Activated naive CD4-positive, alpha-beta T cell treated with anti-CD3 and anti-CD28 coated beads for 36 hours (primary cell): ENCODE measurements at regions not wholly inside any gene's neighbourhood (a gene's known extent, or its start where the extent isn't known, plus 50 kb on each side); places are given as distances from the start of the nearest gene placed in this dataset.

ENCODE experiments used
- CTCF ChIA-PET: fragments of 350-600 bp; sonication (Branson Sonifier 250); formaldehyde crosslinking; loops from one replicate; lab custom pipeline; 2021; ENCODE audit warnings: antibody characterized with exemption; lab: Charles Lee
- DNase-seq: peaks from one replicate; pipeline ENCODE4 v3.0.0-alpha.2; 2020
- H3K27ac Mint-ChIP-seq: one replicate; pipeline ENCODE4 v1.8.0; 2021; ENCODE audit warnings: mild to moderate bottlenecking, mixed read lengths
- H3K27me3 Mint-ChIP-seq: one replicate; pipeline ENCODE4 v1.8.0; 2021; ENCODE audit warnings: low read depth, mixed read lengths
- H3K36me3 Mint-ChIP-seq: one replicate; pipeline ENCODE4 v1.8.0; 2021; ENCODE audit warnings: low read depth, mixed read lengths
- H3K4me1 Mint-ChIP-seq: one replicate; pipeline ENCODE4 v1.8.0; 2021; ENCODE audit warnings: low read depth, mixed read lengths
- H3K4me3 Mint-ChIP-seq: one replicate; pipeline ENCODE4 v1.8.0; 2021; ENCODE audit warnings: mild to moderate bottlenecking, moderate library complexity, mixed read lengths
- H3K9me3 Mint-ChIP-seq: one replicate; pipeline ENCODE4 v1.8.0; 2021; ENCODE audit warnings: mixed read lengths
- intact Hi-C: fragments of 100-400 bp; cut with micrococcal nuclease; formaldehyde crosslinking; loops from one replicate; pipeline ENCODE4 v1.15.1; 2023

DNA sequence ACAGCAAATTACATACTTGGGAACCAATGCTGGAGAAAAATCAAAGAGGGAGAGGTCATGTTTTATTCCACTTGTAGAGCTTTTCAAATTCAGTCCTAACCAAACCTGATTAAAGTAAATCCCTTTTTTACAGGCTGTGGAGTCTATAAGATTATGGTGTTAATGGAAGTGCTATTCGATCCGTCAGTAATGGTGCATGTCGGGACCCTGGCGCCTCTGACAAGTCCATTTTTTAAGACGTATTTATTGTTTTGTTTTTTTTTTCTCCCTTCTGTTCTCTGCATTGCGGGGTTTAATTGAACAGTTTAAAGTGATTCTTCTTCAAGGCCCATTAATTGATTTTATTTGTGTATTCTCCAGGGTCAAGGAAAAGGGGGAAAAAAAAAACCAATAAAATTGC is 725.9 kb downstream of the TUSC7 start:
- CTCF ChIA-PET = interaction anchor here (0.6 kb wide), 1 partner anchor 18 kb away, joined by 3 read pairs; no protein-coding TSS in a partner anchor
- DNase-seq = no peak
- Mint-ChIP-seq H3K4me3 (no peak overlapping the region), H3K27ac (no peak overlapping the region), H3K4me1 (no peaks in the 10 kb centered on the region), H3K36me3 (no peaks in the 10 kb centered on the region), H3K9me3 (no peaks in the 10 kb centered on the region), H3K27me3 (no peaks in the 10 kb centered on the region)
- intact Hi-C loops = no loop called here

DNA sequence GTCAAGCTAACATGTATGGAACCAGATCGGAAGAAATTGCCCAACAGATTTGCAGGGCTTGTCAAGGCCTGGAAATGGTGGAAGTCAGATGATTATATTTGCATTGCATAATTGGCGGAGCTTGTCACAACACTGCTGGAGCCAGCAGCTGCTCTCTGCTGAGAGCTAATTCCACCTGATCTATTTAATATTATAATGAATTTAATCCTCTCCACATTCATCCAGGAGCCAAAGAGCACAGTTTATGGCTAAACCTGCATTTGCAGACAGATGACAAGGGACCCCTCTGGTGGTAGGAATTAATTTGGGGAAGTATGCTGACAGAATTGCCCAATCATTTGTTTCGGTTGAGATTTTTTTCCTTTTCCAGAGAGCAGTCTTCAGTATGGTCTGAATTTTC is 730.2 kb downstream of the TUSC7 start:
- intact Hi-C loops = no loop called here
- H3K36me3 Mint-ChIP-seq = no peaks in the 10 kb centered on the region
- H3K4me1 Mint-ChIP-seq = no peaks in the 10 kb centered on the region
- no peaks in the 10 kb centered on the region for H3K9me3 Mint-ChIP-seq
- H3K27ac Mint-ChIP-seq = no peak overlapping the region
- no peaks in the 10 kb centered on the region for H3K27me3 Mint-ChIP-seq
- DNase-seq = no peak
- H3K4me3 Mint-ChIP-seq = no peak overlapping the region
- CTCF ChIA-PET = no interaction called here

DNA sequence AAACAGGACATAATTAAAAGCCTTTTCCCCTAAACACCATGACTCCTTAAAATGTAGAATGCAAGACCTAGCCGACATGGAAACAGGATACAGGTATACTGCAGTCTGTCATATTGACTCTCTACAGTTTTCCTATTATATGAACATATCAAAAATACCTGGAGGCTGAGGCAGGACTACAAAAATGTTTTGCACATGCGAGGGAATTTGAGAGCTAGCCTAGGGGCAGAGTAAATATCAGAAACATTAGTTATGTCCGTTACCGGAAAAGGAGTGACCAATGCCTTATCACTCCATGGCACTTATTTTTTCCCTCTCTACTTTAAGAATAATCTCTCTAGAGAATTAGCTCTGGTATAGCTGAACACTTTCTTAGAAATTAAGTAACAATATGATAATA is 732.3 kb downstream of the TUSC7 start:
- CTCF ChIA-PET = no interaction called here
- Mint-ChIP-seq H3K9me3 (no peaks in the 10 kb centered on the region), H3K4me1 (no peaks in the 10 kb centered on the region), H3K4me3 (no peak overlapping the region), H3K27me3 (no peaks in the 10 kb centered on the region), H3K36me3 (no peaks in the 10 kb centered on the region), H3K27ac (no peak overlapping the region)
- intact Hi-C loops = no loop called here
- DNase-seq = no peak

DNA sequence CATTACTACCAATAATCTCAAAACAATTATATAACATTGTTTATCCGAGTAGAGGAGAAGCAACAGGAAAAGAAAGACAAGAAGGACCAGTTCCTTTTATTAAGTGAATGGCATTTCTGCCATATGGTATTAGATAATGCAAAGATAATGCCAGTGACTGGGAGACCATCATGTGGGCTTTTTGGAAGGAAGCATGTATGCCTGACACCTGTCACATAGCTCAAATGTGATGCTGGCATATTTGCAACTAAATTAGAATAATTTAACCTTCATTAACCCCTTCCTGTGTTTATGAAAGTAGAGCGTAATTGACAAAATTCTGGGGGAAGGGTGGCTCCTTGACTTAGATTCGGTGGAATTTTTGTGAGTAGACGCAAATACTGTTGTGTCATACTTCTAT is 733.0 kb downstream of the TUSC7 start:
- no peaks in the 10 kb centered on the region for H3K36me3 Mint-ChIP-seq
- no peak overlapping the region for H3K27ac Mint-ChIP-seq
- no peaks in the 10 kb centered on the region for H3K27me3 Mint-ChIP-seq
- H3K4me3 Mint-ChIP-seq = no peak overlapping the region
- no peak for DNase-seq
- CTCF ChIA-PET = no interaction called here
- H3K9me3 Mint-ChIP-seq = no peaks in the 10 kb centered on the region
- no peaks in the 10 kb centered on the region for H3K4me1 Mint-ChIP-seq
- intact Hi-C loops = no loop called here

DNA sequence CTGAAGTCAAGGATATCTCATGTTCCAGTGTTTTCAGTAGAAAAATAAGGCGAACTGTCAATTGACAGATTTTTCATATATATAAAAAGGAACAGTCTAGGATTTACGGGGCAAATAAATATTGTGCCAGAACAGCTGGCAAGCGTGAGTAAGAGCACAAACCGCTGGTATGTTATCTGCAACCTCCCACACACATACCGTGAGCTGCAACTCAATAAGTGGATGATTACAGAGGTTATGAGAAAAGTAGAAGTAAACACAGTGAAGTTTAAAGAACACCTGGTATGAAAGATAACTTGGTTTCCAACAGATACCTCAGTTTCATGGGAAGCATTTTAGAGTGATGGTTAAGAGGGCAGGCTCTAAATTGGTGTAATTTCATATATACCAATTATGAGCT is 733.4 kb downstream of the TUSC7 start:
- CTCF ChIA-PET = no interaction called here
- no peak overlapping the region for H3K4me3 Mint-ChIP-seq
- no peak overlapping the region for H3K27ac Mint-ChIP-seq
- no peaks in the 10 kb centered on the region for H3K27me3 Mint-ChIP-seq
- H3K4me1 Mint-ChIP-seq = no peaks in the 10 kb centered on the region
- no peaks in the 10 kb centered on the region for H3K9me3 Mint-ChIP-seq
- H3K36me3 Mint-ChIP-seq = no peaks in the 10 kb centered on the region
- intact Hi-C loops = no loop called here
- no peak for DNase-seq

DNA sequence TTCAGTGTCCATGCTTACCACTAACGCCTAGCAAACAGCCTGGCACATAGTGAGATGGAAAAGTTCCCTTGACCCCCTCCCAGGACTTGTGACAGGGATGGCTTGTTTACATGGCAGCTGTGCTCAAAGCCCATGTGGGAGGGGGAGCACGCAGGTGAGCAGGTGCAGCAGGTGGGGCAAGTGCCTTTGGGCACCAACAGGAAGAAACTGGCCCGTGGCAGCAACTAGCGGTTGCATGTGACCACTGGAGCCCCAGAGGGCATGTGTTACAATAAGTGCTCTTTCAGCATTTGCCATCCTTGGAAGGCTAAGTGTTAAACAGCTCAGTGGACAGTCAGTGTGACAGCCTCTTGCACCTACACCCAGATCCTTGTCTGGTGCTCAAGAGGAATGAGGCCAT is 734.6 kb downstream of the TUSC7 start:
- DNase-seq = no peak
- no peaks in the 10 kb centered on the region for H3K9me3 Mint-ChIP-seq
- H3K36me3 Mint-ChIP-seq = no peaks in the 10 kb centered on the region
- H3K4me3 Mint-ChIP-seq = no peak overlapping the region
- no peaks in the 10 kb centered on the region for H3K27me3 Mint-ChIP-seq
- no peaks in the 10 kb centered on the region for H3K4me1 Mint-ChIP-seq
- CTCF ChIA-PET = no interaction called here
- H3K27ac Mint-ChIP-seq = no peak overlapping the region
- intact Hi-C loops = no loop called here

DNA sequence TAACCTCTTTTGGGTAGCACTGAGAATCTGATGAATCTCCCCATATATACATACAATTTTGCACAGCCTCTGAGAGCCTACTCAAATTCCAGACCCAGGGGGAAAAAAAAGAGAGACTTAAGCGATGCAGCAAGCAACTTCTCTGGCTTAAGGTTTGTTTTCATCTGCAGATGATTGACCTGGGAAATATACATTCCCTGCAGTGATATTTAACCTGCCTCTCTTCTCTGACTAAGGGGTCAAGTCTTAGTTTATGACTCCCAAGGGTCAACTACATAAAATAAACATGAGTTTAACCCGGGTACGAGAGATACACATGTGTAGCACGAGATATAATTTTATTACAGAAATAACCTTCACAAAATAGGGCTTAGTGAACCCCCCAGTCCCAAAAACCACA is 737.8 kb downstream of the TUSC7 start:
- Mint-ChIP-seq H3K4me1 (no peaks in the 10 kb centered on the region), H3K27me3 (no peaks in the 10 kb centered on the region), H3K36me3 (no peaks in the 10 kb centered on the region), H3K9me3 (no peaks in the 10 kb centered on the region), H3K4me3 (no peak overlapping the region), H3K27ac (no peak overlapping the region)
- intact Hi-C loops = no loop called here
- DNase-seq = no peak
- CTCF ChIA-PET = no interaction called here

DNA sequence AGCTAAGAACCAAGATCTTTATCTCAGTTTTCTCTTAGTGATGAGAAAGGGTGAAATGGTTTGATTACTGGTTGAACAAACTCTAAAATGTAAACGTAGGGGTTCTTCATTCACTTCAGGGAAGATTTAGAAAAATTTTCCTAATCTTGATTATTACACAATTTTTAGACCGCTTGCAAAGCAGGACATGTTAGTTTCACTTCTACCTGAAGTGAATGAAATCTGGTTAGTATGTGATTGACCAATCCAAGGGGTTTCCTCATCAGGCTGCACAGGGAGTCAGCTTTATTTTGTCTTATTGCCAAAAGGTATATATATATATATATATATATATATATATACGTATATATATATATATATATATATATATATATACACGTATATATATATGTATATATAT is 740.4 kb downstream of the TUSC7 start:
- no peaks in the 10 kb centered on the region for H3K4me1 Mint-ChIP-seq
- no peak overlapping the region for H3K27ac Mint-ChIP-seq
- CTCF ChIA-PET = interaction anchor here (0.6 kb wide), 1 partner anchor 612 kb away, joined by 3 read pairs; no protein-coding TSS in a partner anchor
- no peaks in the 10 kb centered on the region for H3K27me3 Mint-ChIP-seq
- intact Hi-C loops = no loop called here
- DNase-seq = no peak
- H3K36me3 Mint-ChIP-seq = no peaks in the 10 kb centered on the region
- no peak overlapping the region for H3K4me3 Mint-ChIP-seq
- peaks cover 1% of the 10 kb centered on the region for H3K9me3 Mint-ChIP-seq

DNA sequence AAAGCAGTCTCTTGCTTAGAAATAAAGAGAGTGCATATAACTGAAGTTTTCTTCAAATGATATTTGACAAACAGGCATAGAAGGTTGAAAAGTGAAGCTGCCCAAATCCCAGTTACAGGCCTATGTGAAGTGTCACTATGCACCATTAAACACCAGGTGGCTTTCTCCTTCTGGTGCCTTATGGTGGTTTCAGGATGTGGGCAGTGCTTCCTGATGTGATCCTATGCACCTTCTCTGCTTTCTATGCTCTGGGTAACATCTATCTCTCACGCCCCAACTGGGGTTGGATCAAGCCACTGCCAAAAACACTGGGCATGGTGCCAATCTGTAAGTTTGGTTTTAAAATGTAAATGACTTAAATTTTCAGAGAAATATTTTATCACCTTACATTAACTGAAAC is 744.7 kb downstream of the TUSC7 start:
- H3K4me1 Mint-ChIP-seq = no peaks in the 10 kb centered on the region
- intact Hi-C loops = no loop called here
- peaks cover 3% of the 10 kb centered on the region for H3K9me3 Mint-ChIP-seq
- H3K4me3 Mint-ChIP-seq = no peak overlapping the region
- H3K27ac Mint-ChIP-seq = no peak overlapping the region
- DNase-seq = no peak
- H3K27me3 Mint-ChIP-seq = no peaks in the 10 kb centered on the region
- no peaks in the 10 kb centered on the region for H3K36me3 Mint-ChIP-seq
- CTCF ChIA-PET = no interaction called here

DNA sequence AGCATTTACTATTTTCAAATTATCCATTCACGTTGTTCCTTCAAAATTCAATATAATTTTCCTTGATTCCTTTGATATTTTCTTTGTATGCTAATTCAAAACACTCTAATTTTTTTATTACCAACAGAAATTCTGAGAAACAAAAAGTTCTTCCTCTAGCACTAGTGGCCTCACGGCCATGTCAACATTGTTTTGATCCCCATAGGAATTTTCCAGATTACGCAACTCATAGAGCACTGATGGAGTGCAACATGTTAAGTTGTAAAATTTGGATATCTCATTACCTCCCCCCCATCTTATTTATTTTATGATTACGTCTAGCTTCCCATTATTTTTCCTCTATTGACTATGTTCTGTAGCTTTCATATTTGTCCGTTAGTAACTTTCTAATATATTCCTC is 745.3 kb downstream of the TUSC7 start:
- H3K4me3 Mint-ChIP-seq = no peak overlapping the region
- no peaks in the 10 kb centered on the region for H3K36me3 Mint-ChIP-seq
- CTCF ChIA-PET = no interaction called here

DNA sequence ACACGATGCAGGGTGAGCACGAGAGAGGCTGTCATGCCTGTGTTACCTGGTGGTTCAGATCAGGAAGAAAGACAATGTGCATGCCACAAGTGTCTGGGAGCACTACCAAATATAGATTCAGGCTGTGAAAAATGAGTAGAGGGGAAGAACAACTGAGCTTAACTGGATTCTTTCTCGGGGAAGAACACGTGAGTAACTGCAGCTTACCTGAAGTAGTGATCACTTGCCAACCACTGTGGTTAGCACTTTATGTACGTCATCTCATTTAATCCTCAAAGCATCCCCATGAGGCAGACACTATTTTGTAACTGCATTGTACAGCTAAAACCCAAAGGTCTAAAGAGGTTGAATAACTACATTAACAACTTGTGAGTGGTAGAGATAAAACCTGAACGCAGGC is 746.2 kb downstream of the TUSC7 start:
- DNase-seq = no peak
- H3K27me3 Mint-ChIP-seq = no peaks in the 10 kb centered on the region
- intact Hi-C loops = no loop called here
- H3K4me3 Mint-ChIP-seq = no peak overlapping the region
- H3K27ac Mint-ChIP-seq = no peak overlapping the region
- CTCF ChIA-PET = no interaction called here
- H3K9me3 Mint-ChIP-seq = peaks cover 3% of the 10 kb centered on the region
- no peaks in the 10 kb centered on the region for H3K4me1 Mint-ChIP-seq
- H3K36me3 Mint-ChIP-seq = no peaks in the 10 kb centered on the region

More for the DNA sequence above, 745.3 kb downstream of the TUSC7 start:
- no peak for DNase-seq
- Mint-ChIP-seq H3K4me1 (no peaks in the 10 kb centered on the region), H3K27me3 (no peaks in the 10 kb centered on the region), H3K27ac (no peak overlapping the region), H3K9me3 (peaks cover 3% of the 10 kb centered on the region)
- intact Hi-C loops = no loop called here

DNA sequence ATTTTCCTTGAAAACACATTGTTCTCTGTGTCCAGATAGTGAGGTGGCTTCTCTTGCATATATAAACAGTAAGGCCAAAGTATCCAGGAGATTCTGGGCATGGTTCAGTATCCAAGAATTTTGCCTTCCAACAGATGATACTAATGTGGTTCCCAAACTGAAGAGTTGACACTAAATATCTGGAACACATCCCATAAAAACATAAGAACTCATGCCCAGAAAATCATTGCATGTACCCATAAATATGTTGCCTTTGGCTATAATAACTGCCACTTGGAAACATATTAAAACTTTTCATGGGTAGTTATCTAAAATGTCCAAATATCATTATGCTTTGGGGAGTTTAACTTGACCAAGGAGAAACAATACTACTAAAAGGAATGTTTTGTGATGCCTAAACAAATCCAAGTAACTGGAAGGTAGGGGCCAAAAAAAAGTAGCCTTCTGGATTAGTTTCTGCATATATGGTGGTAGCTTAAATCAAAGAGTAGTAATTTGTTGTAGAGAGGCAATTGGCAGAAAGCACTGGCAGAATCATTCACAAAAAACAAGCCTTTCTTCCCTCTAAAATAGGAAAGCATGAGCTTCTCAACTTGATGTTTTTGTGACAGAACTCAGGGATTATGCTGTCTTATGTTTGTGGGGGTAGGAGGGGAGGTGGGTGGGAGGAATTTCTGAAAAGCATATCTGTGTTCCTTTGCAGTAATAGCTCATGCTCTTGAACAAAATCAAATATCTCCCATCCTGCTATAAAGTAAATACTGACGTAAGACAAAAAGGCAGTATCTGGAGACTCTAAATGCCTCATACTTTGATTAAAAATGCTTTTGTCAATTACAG is 753.9 kb downstream of the TUSC7 start:
- Mint-ChIP-seq H3K9me3 (no peaks in the 10 kb centered on the region), H3K4me1 (no peaks in the 10 kb centered on the region), H3K4me3 (no peak overlapping the region), H3K27me3 (no peaks in the 10 kb centered on the region), H3K36me3 (no peaks in the 10 kb centered on the region), H3K27ac (no peak overlapping the region)
- CTCF ChIA-PET = no interaction called here
- DNase-seq = no peak
- intact Hi-C loops = no loop called here

DNA sequence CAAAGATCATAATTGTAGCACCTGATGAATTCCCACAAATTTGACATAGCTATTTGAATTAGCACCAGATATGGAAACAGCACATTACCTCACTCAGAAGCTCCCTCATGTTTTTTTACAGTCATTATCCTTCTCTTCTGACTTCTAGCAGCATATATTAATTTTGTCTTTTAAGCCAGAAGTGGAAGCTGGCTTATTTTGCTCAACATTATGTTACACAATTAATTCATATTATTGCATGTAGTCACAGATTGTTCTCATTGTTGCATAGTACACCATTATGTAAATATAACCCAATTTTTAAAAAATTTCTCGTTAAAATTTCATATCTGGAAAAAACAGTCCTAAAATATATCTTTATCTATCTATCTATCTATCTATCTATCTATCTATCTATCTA is 762.3 kb downstream of the TUSC7 start:
- intact Hi-C loops = no loop called here
- Mint-ChIP-seq H3K9me3 (peaks cover 3% of the 10 kb centered on the region), H3K4me3 (no peak overlapping the region), H3K36me3 (no peaks in the 10 kb centered on the region), H3K27ac (no peak overlapping the region), H3K4me1 (no peaks in the 10 kb centered on the region), H3K27me3 (no peaks in the 10 kb centered on the region)
- no peak for DNase-seq
- CTCF ChIA-PET = no interaction called here
